Thymus (tissue), 11 donors: ENCODE measurements at regions not wholly inside any gene's neighbourhood (a gene's known extent, or its start where the extent isn't known, plus 50 kb on each side); places are given as distances from the start of the nearest gene placed in this dataset.
"Not testable (repeated sequence)": the region's sequence is repeated elsewhere in the genome, so short reads cannot be mapped to it uniquely, and the experiment has no call there.

Experiments
- DNase-seq, 9 donors: peaks; one replicate each; pipeline ENCODE4 v3.0.0-alpha.2; 2013; ENCODE audit warnings: low spot score in 9 of 9, low read depth in 6 of 9, missing footprints in 1 of 9
- H3K27ac ChIP-seq, 2 donors: one replicate each; pipeline ENCODE4 v1.5.1; 2013; ENCODE audit warnings: control low read depth in 1 of 2, low read depth in 1 of 2, low read length in 1 of 2, mild to moderate bottlenecking in 1 of 2, moderate library complexity in 1 of 2
- H3K27me3 ChIP-seq, 2 donors: one replicate each; pipeline ENCODE4 v1.5.1; 2013; ENCODE audit warnings: low read length in 1 of 2; ENCODE audit not compliant: control insufficient read depth in 2 of 2, insufficient read depth in 1 of 2
- H3K36me3 ChIP-seq, 2 donors: one replicate each; pipeline ENCODE4 v1.5.1; 2013; ENCODE audit warnings: low read length in 1 of 2, mild to moderate bottlenecking in 1 of 2, moderate library complexity in 1 of 2; ENCODE audit not compliant: control insufficient read depth in 2 of 2, insufficient read depth in 2 of 2
- H3K4me1 ChIP-seq, 2 donors: one replicate each; pipeline ENCODE4 v1.5.1; 2013; ENCODE audit warnings: low read length in 2 of 2; ENCODE audit not compliant: control insufficient read depth in 2 of 2, insufficient read depth in 2 of 2
- H3K4me3 ChIP-seq, 2 donors: one replicate each; pipeline ENCODE4 v1.5.1; 2013; ENCODE audit warnings: low read length in 2 of 2, control low read depth in 1 of 2, mild to moderate bottlenecking in 1 of 2
- H3K9me3 ChIP-seq, 2 donors: one replicate each; pipeline ENCODE4 v1.5.1; 2013; ENCODE audit warnings: low read length in 1 of 2, mild to moderate bottlenecking in 1 of 2; ENCODE audit not compliant: control insufficient read depth in 2 of 2, insufficient read depth in 1 of 2
- WGBS: extraction: QIAGEN DNeasy Blood & Tissue Kit; methylation state at CpG from one replicate; pipeline ENCODE4 v1.1.7; 2013; 5-methylcytosine and 5-hydroxymethylcytosine counted together
- donor health status: healthy.

DNA sequence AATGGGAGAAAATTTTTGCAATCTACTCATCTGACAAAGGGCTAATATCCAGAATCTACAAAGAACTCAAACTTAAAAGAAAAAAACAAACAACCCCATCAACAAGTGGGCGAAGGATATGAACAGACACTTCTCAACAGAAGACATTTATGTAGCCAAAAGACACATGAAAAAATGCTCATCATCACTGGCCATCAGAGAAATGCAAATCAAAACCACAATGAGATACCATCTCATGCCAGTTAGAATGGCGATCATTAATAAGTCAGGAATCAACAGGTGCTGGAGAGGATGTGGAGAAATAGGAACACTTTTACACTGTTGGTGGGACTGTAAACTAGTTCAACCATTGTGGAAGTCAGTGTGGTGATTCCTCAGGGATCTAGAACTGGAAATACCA is 187.7 kb upstream of the ARHGEF26 start:
- WGBS, result 96% methylated on average over 2 of the region's 2 CpGs

DNA sequence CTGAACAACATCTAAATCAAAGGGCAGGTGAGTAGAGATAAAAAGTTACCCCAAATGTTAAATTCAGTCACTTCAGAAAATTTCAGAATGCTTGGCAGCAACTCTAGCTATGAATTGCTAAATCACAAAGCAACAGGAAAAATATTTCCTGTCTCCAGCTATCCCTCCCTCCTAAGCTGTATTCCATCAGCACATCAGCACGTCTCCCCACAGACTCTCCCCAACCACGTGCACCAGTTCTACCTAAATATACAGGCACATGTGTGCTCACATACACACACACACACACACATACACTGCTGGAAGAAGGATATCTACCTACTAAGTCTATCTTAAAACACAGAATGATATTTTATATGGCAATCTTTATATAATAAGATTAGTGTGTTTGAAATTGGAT is 177.1 kb upstream of the ARHGEF26 start:
- H3K9me3 ChIP-seq, result no peaks in the 10 kb centered on the region
- H3K27ac ChIP-seq, result no peak overlapping the region
- no peak for DNase-seq
- H3K27me3 ChIP-seq, result no peaks in the 10 kb centered on the region
- H3K4me1 ChIP-seq, result no peaks in the 10 kb centered on the region
- H3K36me3 ChIP-seq, result no peaks in the 10 kb centered on the region
- WGBS, result 95% methylated on average over 2 of the region's 2 CpGs
- no peak overlapping the region for H3K4me3 ChIP-seq

More for the DNA sequence above, 187.7 kb upstream of the ARHGEF26 start:
- H3K4me1 ChIP-seq, H3K9me3 ChIP-seq, H3K36me3 ChIP-seq, DNase-seq, H3K27ac ChIP-seq, H3K4me3 ChIP-seq, H3K27me3 ChIP-seq: not testable (repeated sequence)

DNA sequence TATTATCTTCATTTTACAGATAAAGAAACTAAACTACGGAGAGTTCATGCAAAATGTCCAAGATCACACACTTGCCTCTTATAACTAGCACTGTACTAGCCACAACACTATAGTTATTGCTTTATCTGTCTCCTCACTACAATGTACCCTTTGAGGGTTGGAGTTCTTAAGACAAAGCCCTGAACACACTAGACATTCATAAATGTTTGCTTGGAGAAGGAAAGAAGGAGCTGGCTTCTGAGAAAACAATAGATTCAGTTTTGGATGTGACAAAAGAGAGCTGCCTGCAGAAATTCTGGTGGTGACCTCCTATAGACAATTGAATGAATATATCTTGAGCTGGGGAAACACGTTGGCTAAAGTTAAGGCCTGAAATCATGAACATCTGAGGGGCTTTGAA is 169.9 kb upstream of the ARHGEF26 start:
- Histone ChIP-seq H3K4me1 (no peaks in the 10 kb centered on the region), H3K4me3 (no peak overlapping the region), H3K27me3 (no peaks in the 10 kb centered on the region), H3K36me3 (no peaks in the 10 kb centered on the region), H3K27ac (no peak overlapping the region), H3K9me3 (no peaks in the 10 kb centered on the region)
- no peak for DNase-seq
- 87% methylated on average over 2 of the region's 2 CpGs for WGBS

DNA sequence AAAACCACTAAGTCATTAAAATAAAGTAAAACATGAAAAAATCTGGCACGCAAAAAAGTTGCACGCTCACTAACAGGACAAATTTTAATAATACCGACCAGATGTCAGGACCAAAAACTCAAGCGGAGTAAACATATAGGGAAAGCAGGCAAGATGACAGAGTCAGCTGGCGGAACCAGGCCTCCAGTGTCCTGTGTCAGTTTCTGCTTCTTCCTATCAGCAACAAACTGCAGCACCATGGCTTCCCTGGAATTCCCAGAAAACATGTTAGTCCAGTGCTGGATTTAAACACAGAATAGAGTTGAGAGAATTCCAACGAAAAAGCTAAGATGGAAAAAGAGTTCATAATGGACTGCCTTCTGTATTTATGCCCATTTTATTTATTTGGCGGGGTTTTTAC is 169.1 kb upstream of the ARHGEF26 start:
- no peaks in the 10 kb centered on the region for H3K27me3 ChIP-seq
- no peaks in the 10 kb centered on the region for H3K9me3 ChIP-seq
- no peak overlapping the region for H3K4me3 ChIP-seq
- no peak overlapping the region for H3K27ac ChIP-seq
- no peak for DNase-seq
- H3K36me3 ChIP-seq, result no peaks in the 10 kb centered on the region
- WGBS, result 94% methylated on average over 7 of the region's 7 CpGs
- no peaks in the 10 kb centered on the region for H3K4me1 ChIP-seq

DNA sequence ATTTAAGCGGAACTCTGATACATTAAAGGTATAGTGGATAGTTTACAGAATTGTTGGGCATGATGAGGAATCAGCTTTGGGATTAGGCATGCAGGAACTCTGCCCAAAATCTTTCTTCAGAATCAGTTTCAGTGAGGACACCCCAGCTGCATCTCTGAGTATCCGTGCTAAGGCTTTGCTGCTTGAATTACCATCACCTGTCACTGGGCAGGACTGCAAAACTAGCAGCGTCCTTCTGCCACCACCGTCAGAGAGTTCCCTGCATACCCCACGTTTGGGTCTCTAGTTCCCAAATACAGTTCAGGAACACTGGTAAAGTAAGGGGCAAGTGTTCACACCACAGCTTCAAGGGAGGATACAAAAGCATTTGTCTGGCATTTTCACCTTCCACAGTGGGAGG is 164.6 kb upstream of the ARHGEF26 start:
- H3K9me3 ChIP-seq, result no peaks in the 10 kb centered on the region
- DNase-seq, result no peak
- 82% methylated on average over 5 of the region's 5 CpGs for WGBS

DNA sequence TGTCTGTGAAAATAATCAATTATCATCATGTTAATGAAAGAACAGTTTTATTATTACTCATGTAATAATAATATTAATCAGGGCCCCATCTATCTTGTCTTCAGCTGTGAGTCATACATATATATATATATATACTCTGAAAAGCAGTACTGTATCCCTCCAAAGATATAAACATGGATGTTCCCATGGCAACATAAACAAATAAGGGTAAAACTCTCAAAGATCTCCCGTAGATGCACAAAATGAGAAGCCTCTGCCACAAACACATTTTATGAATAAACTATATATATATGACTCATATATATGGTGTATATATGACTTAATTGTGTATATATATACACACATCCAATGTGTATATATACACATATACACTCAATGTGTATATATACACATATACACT is 163.8 kb upstream of the ARHGEF26 start:
- H3K27me3 ChIP-seq, result no peaks in the 10 kb centered on the region
- H3K27ac ChIP-seq, result no peak overlapping the region
- no peaks in the 10 kb centered on the region for H3K9me3 ChIP-seq
- no peak for DNase-seq
- no peaks in the 10 kb centered on the region for H3K36me3 ChIP-seq
- H3K4me3 ChIP-seq, result no peak overlapping the region
- WGBS, result 93% methylated on average over 1 of the region's 1 CpG
- H3K4me1 ChIP-seq, result no peaks in the 10 kb centered on the region

More for the DNA sequence above, 164.6 kb upstream of the ARHGEF26 start:
- H3K4me3 ChIP-seq, result no peak overlapping the region
- no peaks in the 10 kb centered on the region for H3K36me3 ChIP-seq
- no peaks in the 10 kb centered on the region for H3K4me1 ChIP-seq
- H3K27ac ChIP-seq, result no peak overlapping the region
- no peaks in the 10 kb centered on the region for H3K27me3 ChIP-seq

DNA sequence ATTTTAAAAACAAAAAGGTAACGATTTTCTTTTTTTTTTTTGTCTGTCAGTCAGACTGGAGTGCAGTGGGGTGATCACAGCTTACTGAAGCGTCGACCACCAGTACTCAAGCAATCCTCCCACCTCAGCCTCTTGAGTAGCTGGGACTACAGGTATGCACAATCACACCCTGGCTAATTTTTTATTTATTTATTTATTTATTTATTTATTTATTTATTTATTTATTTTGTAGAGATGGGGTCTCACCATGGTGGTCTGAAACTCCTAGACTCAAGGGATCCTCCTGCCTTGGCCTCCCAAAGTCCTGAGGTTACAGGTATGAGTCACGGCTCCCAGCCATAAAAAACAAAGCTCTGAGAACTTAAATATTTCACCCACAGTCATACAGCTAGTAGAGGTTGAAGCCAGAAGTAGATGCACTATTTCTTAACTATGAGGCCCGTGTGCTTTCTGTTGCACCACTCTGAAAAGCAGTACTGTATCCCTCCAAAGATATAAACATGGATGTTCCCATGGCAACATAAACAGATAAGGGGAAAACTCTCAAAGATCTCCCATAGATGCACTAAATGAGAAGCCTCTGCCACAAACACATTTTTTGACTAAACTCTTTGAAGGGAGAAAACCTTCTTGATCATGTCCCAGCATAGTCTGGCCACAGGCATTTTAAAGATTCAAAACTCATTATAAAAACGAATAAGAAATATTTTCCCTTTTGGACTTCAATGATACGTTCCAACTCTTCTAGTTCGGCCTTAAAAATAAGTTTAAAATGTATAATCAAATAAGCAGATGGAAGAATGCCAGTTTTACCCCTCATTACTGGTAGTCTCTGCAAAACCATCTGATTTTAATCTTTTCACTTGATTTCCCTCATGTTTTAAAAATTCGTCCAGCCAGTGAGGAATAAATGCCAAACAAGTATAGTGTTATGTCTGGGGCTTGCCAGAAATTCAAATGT is 162.3 kb upstream of the ARHGEF26 start:
- no peaks in the 10 kb centered on the region for H3K9me3 ChIP-seq
- 92% methylated on average over 9 of the region's 9 CpGs for WGBS
- H3K4me3 ChIP-seq, result no peak overlapping the region
- no peak for DNase-seq
- no peaks in the 10 kb centered on the region for H3K36me3 ChIP-seq
- H3K27me3 ChIP-seq, result no peaks in the 10 kb centered on the region
- no peaks in the 10 kb centered on the region for H3K4me1 ChIP-seq
- no peak overlapping the region for H3K27ac ChIP-seq

DNA sequence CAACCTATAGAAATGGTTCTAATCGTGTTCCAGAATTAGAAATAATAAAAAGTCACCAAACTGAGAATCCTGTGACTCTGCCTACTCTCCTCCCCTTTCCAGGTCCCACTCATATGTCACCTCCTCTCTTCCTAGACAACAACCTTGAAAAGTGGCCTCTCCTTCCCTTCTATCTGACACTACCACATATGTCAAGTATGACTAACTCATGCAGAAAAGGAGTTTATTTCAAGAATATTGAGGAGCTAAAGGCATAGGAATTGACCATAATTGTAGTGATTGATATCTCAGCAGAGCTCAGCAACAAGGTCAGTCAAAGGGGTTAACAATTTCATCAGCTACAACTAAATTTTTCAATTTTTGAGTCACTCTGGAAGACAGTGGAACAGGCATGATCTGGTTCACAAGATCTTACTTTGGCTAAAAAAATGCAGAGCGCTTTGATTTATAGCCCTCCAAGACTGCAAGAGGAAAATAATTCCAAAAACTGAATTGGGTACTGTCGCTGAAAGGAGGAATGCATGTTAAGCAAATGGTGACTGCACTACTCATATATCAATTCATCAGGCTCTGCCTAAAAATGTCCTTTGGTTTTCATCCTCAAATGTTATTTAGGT is 160.6 kb upstream of the ARHGEF26 start:
- H3K4me3 ChIP-seq, result no peak overlapping the region
- 90% methylated on average over 3 of the region's 3 CpGs for WGBS
- H3K4me1 ChIP-seq, result no peaks in the 10 kb centered on the region
- H3K27ac ChIP-seq, result no peak overlapping the region
- no peaks in the 10 kb centered on the region for H3K36me3 ChIP-seq
- DNase-seq, result no peak
- H3K9me3 ChIP-seq, result no peaks in the 10 kb centered on the region
- no peaks in the 10 kb centered on the region for H3K27me3 ChIP-seq

DNA sequence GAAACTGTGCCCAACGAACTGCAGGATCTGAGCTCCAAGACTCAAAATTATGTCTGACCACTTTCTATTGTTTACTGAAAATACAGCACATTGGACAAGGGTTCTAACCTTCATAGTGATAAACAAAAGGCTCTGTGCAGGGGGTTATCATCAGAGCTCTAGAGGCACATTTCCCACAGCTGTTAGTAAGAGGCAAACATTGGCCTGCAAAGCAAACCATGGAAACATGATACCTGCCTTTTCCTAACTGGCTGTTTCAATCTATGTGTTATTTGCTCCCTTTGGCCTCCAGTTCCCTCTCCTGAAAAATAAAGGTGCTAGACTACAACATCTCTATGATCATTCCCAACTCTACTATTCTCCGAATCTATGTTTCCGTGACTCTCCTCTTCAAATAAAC is 159.7 kb upstream of the ARHGEF26 start:
- no peak for DNase-seq
- Histone ChIP-seq H3K27ac (no peak overlapping the region), H3K9me3 (no peaks in the 10 kb centered on the region), H3K4me1 (no peaks in the 10 kb centered on the region), H3K36me3 (no peaks in the 10 kb centered on the region), H3K4me3 (no peak overlapping the region), H3K27me3 (no peaks in the 10 kb centered on the region)
- WGBS, result 94% methylated on average over 3 of the region's 3 CpGs
